HepG2 (cell line): ENCODE measurements at regions not wholly inside any gene's neighbourhood (a gene's known extent, or its start where the extent isn't known, plus 50 kb on each side); places are given as distances from the start of the nearest gene placed in this dataset.

Experiments
- ATAC-seq: fragments of 200-7000 bp; cut with Tn5 transposase; 3 replicates; pipeline ENCODE4 v1.9.1; 2020; ENCODE audit warnings: mild to moderate bottlenecking, moderate library complexity
- BruUV-seq: library from RNA; stranded (reverse); fragments of 400-500 nt; replicated peaks from 2 replicates; lab custom pipeline; 2021; lab: Mats Ljungman, UMichigan
- CTCF ChIA-PET: fragments of 300-600 bp; formaldehyde crosslinking; extraction: SDS; loops from one replicate; lab custom pipeline; 2021; ENCODE audit warnings: low total read pairs, inconsistent platforms, low intra/inter-chr PET ratio; lab: Yijun Ruan, JAX
- POLR2A ChIA-PET: fragments of 350-600 bp; sonication (Branson Sonifier 250); formaldehyde crosslinking; loops from one replicate; lab custom pipeline; 2020; ENCODE audit warnings: antibody characterized with exemption, inconsistent platforms; lab: Yijun Ruan, JAX
- DNase-seq: peaks from one replicate; pipeline ENCODE4 v3.0.0-alpha.2; 2015; ENCODE audit warnings: low spot score
- FAIRE-seq: peaks from 3 replicates; lab custom pipeline; 2011; peaks lifted over from hg19 to GRCh38; lab: Jason Lieb, UNC
- H2AFZ ChIP-seq: one replicate; pipeline ENCODE4 v1.6.1; 2011; ENCODE audit warnings: low read length, inconsistent platforms
- H3K27ac ChIP-seq: fragments of 300-600 bp; 3 replicates; pipeline ENCODE4 v1.8.0; 2011; ENCODE audit warnings: mixed run types, mild to moderate bottlenecking, mixed read lengths, low read length, inconsistent platforms; ENCODE audit not compliant: insufficient read depth; ENCODE audit errors: extremely low read length
- H3K27me3 ChIP-seq, 2 experiments: fragments of 200-600 bp in 1 of 2; 2 replicates in 1 of 2; 3 replicates in 1 of 2; pipeline versions ENCODE4 v1.6.0 to v1.8.0; 2011; ENCODE audit warnings: low read length in 2 of 2, mild to moderate bottlenecking in 2 of 2, moderate library complexity in 2 of 2, inconsistent platforms in 1 of 2; ENCODE audit not compliant: insufficient read depth in 2 of 2, control insufficient read depth in 1 of 2
- H3K36me3 ChIP-seq, 2 experiments: fragments of 200-600 bp in 1 of 2; replicated peaks in 1 of 2; 2 replicates in 1 of 2; 3 replicates in 1 of 2; pipeline versions ENCODE4 v1.5.1 to v1.8.0; 2011; ENCODE audit warnings: low read length in 2 of 2, inconsistent platforms in 1 of 2; ENCODE audit not compliant: insufficient read depth in 2 of 2, control insufficient read depth in 1 of 2
- H3K4me1 ChIP-seq: 2 replicates; pipeline ENCODE4 v1.5.1; 2012; ENCODE audit warnings: low read length, inconsistent platforms; ENCODE audit not compliant: insufficient read depth
- H3K4me2 ChIP-seq: 2 replicates; pipeline ENCODE4 v1.6.0; 2011; ENCODE audit warnings: low read depth, low read length, inconsistent platforms
- H3K4me3 ChIP-seq, 3 experiments: fragments of 200-600 bp in 1 of 3; sonication (generic), shearing (Covaris generic) in 1 of 3; replicated peaks in 1 of 3; 2 replicates each; pipeline ENCODE4 v1.5.1; 2011 to 2016; ENCODE audit warnings: low read length in 3 of 3, inconsistent platforms in 2 of 3, low read depth in 2 of 3, mild to moderate bottlenecking in 2 of 3, control low read depth in 1 of 3, mixed read lengths in 1 of 3; ENCODE audit not compliant: insufficient read depth in 1 of 3
- H3K79me2 ChIP-seq: one replicate; pipeline ENCODE4 v1.6.1; 2011; ENCODE audit warnings: low read length, inconsistent platforms; ENCODE audit not compliant: insufficient read depth
- H3K9ac ChIP-seq: 2 replicates; pipeline ENCODE4 v1.6.0; 2011; ENCODE audit warnings: mild to moderate bottlenecking, low read depth, low read length, inconsistent platforms; ENCODE audit not compliant: insufficient read depth
- H3K9me3 ChIP-seq: 2 replicates; pipeline ENCODE4 v1.5.1; 2012; ENCODE audit warnings: mild to moderate bottlenecking, low read length
- H4K20me1 ChIP-seq: 2 replicates; pipeline ENCODE4 v1.6.0; 2011; ENCODE audit warnings: inconsistent platforms, mild to moderate bottlenecking, low read length, moderate library complexity; ENCODE audit not compliant: insufficient read depth
- KLF9 ChIP-seq: IDR thresholded peaks from 2 replicates; pipeline ENCODE4 v1.6.1; 2016; ENCODE audit warnings: low read depth
- KMT2B ChIP-seq: IDR thresholded peaks from 2 replicates; pipeline ENCODE4 v1.6.1; 2016; ENCODE audit warnings: missing genetic modification reagents, missing compliant biosample characterization
- ZFY ChIP-seq: sonication (generic); formaldehyde crosslinking; IDR thresholded peaks from 2 replicates; pipeline ENCODE4 v1.4.0; 2020; ENCODE audit warnings: missing genetic modification reagents
- ZNF331 ChIP-seq: sonication (generic); formaldehyde crosslinking; IDR thresholded peaks from 2 replicates; pipeline ENCODE4 v1.4.0; 2020; ENCODE audit warnings: missing genetic modification reagents
- WGBS: methylation state at CpG from one replicate; pipeline ENCODE4 v1.1.6; 2017; ENCODE audit warnings: low lambda C conversion rate; 5-methylcytosine and 5-hydroxymethylcytosine counted together
- in situ Hi-C: cut with HindIII; loops from 2 replicates; pipeline ENCODE4 v1.10.0; 2017; ENCODE audit warnings: low pct_unique_long_range_greater_than_20kb; ENCODE audit not compliant: extremely low pct_ligation_motif_present
- intact Hi-C: fragments of 100-400 bp; cut with micrococcal nuclease; formaldehyde crosslinking; loops from one replicate; pipeline ENCODE4 v1.10.0; 2022; ENCODE audit not compliant: unreplicated experiment
- TF ChIP-seq, protein P1 (sequence below): sonication (generic); formaldehyde crosslinking; IDR thresholded peaks from 2 replicates; pipeline ENCODE4 v1.9.0; 2021; ENCODE audit warnings: missing genetic modification reagents, mild to moderate bottlenecking, borderline replicate concordance
- TF ChIP-seq, protein P2 (sequence below): sonication (generic); formaldehyde crosslinking; conservative IDR thresholded peaks from 2 replicates; pipeline ENCODE4 v1.8.0; 2022; ENCODE audit warnings: low read depth, missing genetic modification reagents
- TF ChIP-seq, protein P3 (sequence below): sonication (generic); formaldehyde crosslinking; IDR thresholded peaks from 2 replicates; pipeline ENCODE4 v1.4.0; 2020; ENCODE audit warnings: mild to moderate bottlenecking, low read depth, missing genetic modification reagents

DNA sequence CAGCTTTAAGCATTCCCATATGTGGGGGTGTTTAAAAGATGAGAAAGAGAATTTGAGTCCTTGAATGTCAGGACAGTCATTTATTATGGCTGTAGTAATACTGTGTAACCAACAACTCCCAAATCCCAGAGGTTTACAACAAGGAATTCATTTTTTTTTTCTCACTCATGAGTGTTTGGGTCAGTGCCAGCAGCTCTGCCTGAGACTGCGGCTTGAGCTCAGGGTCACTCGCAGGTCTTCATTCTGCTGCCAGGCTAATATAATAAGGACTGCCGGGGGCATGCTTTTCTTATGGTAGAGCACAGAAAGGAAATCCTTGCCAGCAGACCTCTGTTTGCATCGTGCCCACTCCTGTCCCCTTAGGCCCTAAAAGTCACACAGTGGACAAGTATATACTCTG lies 277.9 kb upstream of the LMCD1 start:
- POLR2A ChIA-PET, result no interaction called here
- in situ Hi-C loops, result no loop called here
- CTCF ChIA-PET, result no interaction called here

DNA sequence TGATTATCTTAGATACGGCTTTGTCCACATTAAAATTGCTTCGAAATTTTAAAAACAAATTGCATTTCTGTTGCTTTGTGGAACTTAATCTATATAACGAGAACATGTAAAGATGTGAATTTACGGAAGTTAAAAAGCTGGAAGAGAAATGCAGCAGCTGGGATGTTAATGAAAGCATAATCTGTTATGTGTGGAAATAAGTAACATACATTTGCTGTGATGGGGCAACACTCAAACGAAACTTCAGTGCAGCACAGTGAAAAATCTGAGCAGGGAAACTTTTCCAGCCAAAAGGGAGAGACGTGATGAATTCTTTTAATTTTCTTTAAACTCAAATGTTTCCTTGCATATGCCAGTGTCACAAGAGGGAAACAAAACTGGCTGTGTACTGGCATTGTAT lies 276.7 kb upstream of the LMCD1 start:
- ChIA-PET POLR2A (no interaction called here), CTCF (no interaction called here)
- Histone ChIP-seq H3K79me2 (no peaks in the 10 kb centered on the region), H3K9me3 (no peaks in the 10 kb centered on the region), H3K4me3 (no peak overlapping the region), H3K27ac (no peak overlapping the region), H4K20me1 (no peaks in the 10 kb centered on the region), H3K4me1 (no peaks in the 10 kb centered on the region), H3K4me2 (no peak overlapping the region), H3K9ac (no peak overlapping the region)
- no TSS peak for BruUV-seq
- DNase-seq (no peak), FAIRE-seq (no peak), ATAC-seq (no peak)
- WGBS, result 3% methylated on average over 6 of the region's 6 CpGs
- intact Hi-C loops (no loop called here), in situ Hi-C loops (no loop called here)
- TF ChIP-seq, protein P1, sequence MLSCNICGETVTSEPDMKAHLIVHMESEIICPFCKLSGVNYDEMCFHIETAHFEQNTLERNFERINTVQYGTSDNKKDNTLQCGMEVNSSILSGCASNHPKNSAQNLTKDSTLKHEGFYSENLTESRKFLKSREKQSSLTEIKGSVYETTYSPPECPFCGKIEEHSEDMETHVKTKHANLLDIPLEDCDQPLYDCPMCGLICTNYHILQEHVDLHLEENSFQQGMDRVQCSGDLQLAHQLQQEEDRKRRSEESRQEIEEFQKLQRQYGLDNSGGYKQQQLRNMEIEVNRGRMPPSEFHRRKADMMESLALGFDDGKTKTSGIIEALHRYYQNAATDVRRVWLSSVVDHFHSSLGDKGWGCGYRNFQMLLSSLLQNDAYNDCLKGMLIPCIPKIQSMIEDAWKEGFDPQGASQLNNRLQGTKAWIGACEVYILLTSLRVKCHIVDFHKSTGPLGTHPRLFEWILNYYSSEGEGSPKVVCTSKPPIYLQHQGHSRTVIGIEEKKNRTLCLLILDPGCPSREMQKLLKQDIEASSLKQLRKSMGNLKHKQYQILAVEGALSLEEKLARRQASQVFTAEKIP (CRISPR knock-in tag), result no peak
- no peak for TF ChIP-seq KLF9 (CRISPR knock-in tag)
- TF ChIP-seq, all 625 proteins: peak for 0
- Histone ChIP-seq H3K36me3 (no peaks in the 10 kb centered on the region), H3K27me3 (peaks cover 0 to 4% of the 10 kb centered on the region in 2 experiments; a peak in 2 of 5 replicates), H2AFZ (no peak overlapping the region)

More for the DNA sequence above, 277.9 kb upstream of the LMCD1 start:
- no peak for FAIRE-seq
- no peak overlapping the region for H3K4me3 ChIP-seq
- H3K27me3 ChIP-seq, result peaks cover 0 to 4% of the 10 kb centered on the region in 2 experiments; a peak in 2 of 5 replicates
- no peaks in the 10 kb centered on the region for H4K20me1 ChIP-seq
- H3K4me2 ChIP-seq, result no peak overlapping the region
- no peaks in the 10 kb centered on the region for H3K79me2 ChIP-seq
- no TSS peak for BruUV-seq
- H3K4me1 ChIP-seq, result no peaks in the 10 kb centered on the region
- ATAC-seq, result no peak
- H3K9ac ChIP-seq, result no peak overlapping the region
- TF ChIP-seq, protein P2, sequence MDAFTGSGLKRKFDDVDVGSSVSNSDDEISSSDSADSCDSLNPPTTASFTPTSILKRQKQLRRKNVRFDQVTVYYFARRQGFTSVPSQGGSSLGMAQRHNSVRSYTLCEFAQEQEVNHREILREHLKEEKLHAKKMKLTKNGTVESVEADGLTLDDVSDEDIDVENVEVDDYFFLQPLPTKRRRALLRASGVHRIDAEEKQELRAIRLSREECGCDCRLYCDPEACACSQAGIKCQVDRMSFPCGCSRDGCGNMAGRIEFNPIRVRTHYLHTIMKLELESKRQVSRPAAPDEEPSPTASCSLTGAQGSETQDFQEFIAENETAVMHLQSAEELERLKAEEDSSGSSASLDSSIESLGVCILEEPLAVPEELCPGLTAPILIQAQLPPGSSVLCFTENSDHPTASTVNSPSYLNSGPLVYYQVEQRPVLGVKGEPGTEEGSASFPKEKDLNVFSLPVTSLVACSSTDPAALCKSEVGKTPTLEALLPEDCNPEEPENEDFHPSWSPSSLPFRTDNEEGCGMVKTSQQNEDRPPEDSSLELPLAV, result no peak
- TF ChIP-seq, protein P3, sequence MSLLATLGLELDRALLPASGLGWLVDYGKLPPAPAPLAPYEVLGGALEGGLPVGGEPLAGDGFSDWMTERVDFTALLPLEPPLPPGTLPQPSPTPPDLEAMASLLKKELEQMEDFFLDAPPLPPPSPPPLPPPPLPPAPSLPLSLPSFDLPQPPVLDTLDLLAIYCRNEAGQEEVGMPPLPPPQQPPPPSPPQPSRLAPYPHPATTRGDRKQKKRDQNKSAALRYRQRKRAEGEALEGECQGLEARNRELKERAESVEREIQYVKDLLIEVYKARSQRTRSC (CRISPR knock-in tag), result no peak
- TF ChIP-seq KMT2B (CRISPR knock-in tag) (no peak), ZNF331 (CRISPR knock-in tag) (no peak), ZFY (no peak)
- intact Hi-C loops, result no loop called here
- 17% methylated on average over 4 of the region's 4 CpGs for WGBS
- no peaks in the 10 kb centered on the region for H3K36me3 ChIP-seq
- H3K27ac ChIP-seq, result no peak overlapping the region
- no peak overlapping the region for H2AFZ ChIP-seq
- H3K9me3 ChIP-seq, result no peaks in the 10 kb centered on the region
- DNase-seq, result no peak
